Activated CD4-positive, alpha-beta T cell treated with anti-CD3 and anti-CD28 coated beads for 4 hours (primary cell): ENCODE measurements at regions not wholly inside any gene's neighbourhood (a gene's known extent, or its start where the extent isn't known, plus 50 kb on each side); places are given as distances from the start of the nearest gene placed in this dataset.

Experiments
- DNase-seq, 2 donors: peaks; one replicate each; pipeline ENCODE4 v3.0.0-alpha.2; 2020

- DNase-seq: no peak
Measured at GRCh38 chr5:89380635-89381034, 497.7 kb upstream of the MEF2C start.

DNA sequence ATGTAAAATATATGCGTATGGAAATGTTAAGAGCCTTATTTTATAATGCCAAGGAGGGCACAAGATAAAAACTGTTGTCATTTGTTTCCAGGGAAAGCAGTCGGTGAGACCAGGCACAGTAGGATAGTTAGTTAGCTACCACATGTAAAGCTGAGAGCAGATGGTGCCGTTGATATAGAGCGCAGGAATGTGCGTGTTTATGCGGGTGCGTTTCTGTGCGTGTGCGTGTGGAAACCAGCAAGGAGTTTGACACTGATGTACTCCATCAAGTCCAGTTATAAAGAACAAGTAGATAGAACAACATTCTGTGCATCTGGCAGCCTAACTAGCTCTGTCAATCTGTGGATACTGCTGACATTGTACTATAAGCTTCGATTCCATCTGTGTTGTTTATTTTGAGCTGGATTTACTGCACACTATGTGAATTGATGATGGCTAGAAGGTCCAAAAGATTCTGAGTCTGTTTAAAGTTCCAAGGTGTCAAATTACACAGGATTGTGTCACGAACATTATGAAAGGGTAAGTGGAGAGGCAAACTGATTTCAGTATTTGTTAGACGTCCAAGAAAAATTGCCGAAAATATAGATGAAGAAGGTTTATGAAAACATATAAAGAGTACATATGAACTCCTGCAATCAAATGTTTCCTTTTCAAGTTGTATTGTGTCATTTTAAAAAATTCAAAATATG lies 494.9 kb upstream of the MEF2C start:
- DNase-seq: no peak

DNA sequence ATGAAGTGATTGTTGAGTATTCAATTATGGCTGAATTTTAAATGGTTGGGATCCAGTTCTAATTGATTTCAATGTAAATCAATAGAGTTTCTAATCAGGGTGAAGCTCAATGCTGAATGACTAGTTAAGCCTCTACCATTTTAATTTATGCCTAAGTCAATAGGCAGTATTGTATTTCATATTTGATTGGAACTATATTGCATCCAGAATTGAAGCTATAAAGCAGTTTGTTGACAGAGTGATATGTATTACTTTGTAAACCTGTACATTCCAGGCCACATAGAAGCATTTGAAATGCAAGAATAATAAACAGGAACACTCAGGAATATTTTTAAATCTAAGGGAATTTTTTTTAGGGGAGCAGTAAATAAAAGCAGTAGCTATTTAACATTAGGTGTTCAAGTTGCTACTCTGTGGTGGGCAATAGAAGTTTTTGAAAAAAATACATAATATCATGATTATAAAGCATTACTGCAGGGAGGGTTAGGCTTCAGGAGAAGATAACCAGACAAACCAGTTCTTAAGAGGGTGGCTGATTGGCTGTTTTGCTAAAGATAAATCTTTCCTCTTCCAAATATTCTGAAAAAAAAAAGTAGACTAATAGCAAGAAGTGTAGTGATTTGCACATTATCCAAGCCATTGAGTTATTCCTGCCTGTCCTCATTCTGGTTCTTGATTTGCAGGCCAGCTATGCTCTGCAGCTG lies 492.0 kb upstream of the MEF2C start:
- DNase-seq: no peak

- no peak for DNase-seq
Measured at GRCh38 chr5:89374144-89374784, 491.3 kb upstream of the MEF2C start.

- no peak for DNase-seq
Measured at GRCh38 chr5:89372176-89372575, 489.2 kb upstream of the MEF2C start.

- DNase-seq: no peak
Measured at GRCh38 chr5:89371646-89372045, 488.7 kb upstream of the MEF2C start.

GRCh38 chr5:89359046-89359445 lies 476.1 kb upstream of the MEF2C start:
- DNase-seq: no peak

DNA sequence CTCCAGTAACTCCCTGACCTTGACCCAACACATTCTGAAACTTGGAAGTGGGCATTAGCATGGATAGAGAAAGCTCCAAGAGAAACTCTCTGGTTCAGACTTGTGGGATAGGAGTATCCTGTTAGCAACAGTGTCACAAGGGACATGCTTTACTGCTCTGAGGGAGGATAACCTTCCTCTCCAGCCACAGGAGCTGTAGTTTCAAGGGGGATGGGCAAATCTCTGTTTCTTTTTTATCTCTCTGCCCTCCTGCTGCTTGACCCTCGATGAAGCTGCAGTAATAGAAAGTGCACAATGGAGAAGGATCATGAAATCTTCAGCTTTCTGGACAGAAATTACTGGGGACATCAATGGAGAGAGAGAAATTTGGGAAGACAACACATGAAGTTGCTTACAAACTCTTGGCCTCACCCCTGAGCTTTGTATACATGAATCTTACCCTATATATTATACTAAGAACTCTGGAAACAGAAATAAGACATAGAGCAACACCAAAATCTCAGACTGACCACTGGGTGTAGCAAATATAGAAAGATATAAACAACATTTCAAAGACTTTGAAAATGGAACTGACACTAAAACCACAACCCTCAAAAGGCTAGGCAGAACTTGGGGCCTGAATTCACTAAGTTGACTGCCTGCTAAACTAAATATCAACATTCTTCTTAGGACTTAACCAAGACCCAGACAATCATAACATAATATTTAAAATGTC lies 471.0 kb upstream of the MEF2C start:
- DNase-seq: no peak

GRCh38 chr5:89351975-89352374 lies 469.0 kb upstream of the MEF2C start:
- no peak for DNase-seq

DNA sequence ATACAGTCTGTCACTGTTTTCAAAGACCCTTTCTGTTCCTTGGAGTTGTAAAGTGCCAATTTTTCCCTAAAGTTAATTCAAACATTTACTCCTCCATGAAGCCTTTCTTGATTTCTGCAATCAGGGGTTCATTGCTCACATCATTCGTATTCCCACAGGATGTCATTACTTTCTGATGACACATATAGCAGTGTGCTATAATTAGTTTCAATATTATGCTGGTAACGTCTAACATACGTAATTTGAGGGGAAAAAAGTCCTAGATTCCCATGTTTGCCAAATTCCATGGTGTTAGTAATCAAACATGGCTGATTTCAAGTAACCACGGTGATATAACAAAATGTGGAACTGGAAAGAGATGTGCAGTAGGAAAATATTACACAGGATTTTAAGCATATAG lies 468.2 kb upstream of the MEF2C start:
- no peak for DNase-seq

GRCh38 chr5:89350684-89351083 lies 467.7 kb upstream of the MEF2C start:
- no peak for DNase-seq

DNA sequence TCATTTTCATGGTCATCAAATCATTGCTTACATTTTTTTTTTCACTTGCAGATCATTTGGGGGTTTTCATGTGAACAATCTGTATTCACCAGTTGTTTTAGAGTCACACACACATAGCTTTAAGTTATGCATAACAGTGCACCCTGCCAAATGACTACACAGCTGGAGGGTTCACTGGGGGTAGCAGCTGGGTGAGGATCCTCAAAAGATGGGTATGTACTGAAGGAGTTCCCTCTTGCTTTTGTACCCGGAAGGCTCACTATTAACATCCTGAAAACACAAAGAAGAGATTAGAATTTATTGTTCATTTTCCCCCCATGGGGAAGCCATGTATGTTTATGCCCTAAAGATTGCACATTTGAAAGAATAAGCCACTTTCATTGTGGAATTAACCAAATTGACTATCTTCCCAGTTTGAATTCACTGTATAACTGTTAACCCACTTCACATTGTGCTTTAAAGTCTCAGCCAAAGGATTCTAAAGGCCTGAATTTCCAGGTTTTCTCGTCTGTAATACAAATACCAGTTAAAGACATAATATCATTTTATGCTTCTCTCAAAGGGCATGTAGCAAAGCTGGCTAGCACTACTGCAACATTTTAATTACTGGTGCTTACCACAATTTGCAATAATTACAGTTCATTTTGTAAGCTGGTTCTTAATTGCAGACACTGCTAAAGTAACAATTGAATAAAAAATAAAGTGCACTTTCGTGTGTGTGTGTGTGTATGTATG lies 466.4 kb upstream of the MEF2C start:
- DNase-seq: no peak

DNA sequence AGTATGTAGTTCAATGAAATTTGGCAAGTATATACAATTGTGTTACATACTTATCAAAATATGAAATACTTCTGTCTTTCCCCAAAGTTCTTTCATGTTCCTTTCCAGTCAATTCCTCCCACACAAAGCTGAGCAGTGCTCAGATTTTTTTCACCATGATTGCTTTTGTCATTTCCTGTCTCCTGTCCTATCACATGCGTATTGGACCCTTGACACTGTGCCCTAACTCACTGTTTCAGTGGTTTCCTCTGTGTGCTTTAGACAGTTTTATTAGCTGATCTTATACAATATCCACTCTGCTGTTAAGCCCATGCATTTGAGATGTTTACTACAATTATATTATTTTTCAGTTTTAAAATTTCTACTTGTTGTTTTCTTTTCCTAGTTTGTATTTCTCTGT lies 463.6 kb upstream of the MEF2C start:
- no peak for DNase-seq

- DNase-seq: no peak
Measured at GRCh38 chr5:89343666-89344065, 460.7 kb upstream of the MEF2C start.

GRCh38 chr5:89342106-89342876 lies 459.3 kb upstream of the MEF2C start:
- DNase-seq: no peak

- DNase-seq: no peak
Measured at GRCh38 chr5:89338935-89339334, 456.0 kb upstream of the MEF2C start.

- DNase-seq: no peak
Measured at GRCh38 chr5:89336111-89336510, 453.1 kb upstream of the MEF2C start.

DNA sequence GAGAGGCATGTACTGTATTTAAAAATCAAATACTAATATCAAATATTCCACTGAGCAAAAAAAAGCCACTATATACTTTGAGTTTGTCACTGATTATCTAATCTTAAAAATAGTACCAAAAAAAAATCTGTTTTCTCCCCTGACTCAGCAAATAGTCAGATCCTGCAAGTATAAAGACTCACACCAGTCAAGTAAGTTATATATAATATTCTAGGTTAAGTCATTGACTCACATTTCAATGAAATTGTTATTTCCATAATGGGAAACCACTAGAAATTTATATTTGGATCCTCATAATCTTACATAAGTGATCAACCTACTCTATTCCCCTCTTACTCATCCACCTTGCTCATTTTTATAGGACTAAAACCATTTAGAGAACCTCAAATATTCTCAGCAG lies 447.2 kb upstream of the MEF2C start:
- DNase-seq: no peak

- no peak for DNase-seq
Measured at GRCh38 chr5:89327608-89328007, 444.6 kb upstream of the MEF2C start.

- DNase-seq: no peak
Measured at GRCh38 chr5:89324990-89325389, 442.0 kb upstream of the MEF2C start.

DNA sequence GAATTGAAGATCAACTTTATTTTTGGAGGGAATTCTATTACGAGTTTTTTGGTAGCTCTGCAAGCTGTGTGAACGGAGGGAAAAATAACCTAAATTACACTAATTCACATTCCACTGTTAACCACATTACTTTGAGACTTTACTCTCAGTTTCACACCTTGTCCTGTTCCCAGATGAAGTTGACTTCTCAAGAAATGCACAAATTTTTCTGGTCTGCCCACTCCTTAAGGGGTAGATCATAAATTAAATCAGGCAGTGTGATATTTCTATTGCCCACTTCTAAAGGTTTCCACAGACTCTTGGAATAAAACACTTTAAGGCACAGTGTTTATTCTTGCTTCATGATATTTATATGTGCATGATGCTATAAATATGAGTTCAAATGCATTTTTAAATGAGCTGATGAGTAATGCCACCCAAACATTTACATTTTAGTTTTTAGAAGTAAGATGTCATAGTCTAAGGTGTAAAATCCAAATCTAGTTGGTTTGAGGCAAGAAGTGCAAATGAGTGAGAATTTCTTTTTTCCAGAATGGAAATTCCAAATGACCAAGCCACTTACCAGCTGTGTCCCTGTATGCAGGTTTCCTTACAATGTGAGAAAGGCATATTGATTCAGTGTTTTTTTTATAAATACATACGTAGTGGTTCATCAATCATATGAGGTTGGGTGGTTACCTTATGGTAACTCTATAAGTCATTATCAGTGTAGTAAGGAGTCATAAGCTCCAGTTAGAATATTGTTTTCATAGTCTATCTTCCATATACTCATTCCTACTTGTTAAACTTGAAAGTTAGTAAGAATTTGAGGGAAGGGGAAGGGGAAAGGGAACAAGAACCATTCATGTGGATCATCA lies 437.7 kb upstream of the MEF2C start:
- no peak for DNase-seq
